GM12873 (cell line): ENCODE measurements at regions not wholly inside any gene's neighbourhood (a gene's known extent, or its start where the extent isn't known, plus 50 kb on each side); places are given as distances from the start of the nearest gene placed in this dataset.

ENCODE experiments used
- CTCF ChIP-seq: IDR thresholded peaks from 2 replicates; pipeline ENCODE4 v1.5.1; 2012; ENCODE audit warnings: low read depth, mild to moderate bottlenecking, moderate library complexity, low read length, control low read depth; ENCODE audit not compliant: insufficient read depth; ENCODE audit errors: missing control alignments

- TF ChIP-seq CTCF, result no peak
Observed at GRCh38 chr15:95459273-95459672, 871.2 kb upstream of the NR2F2 start.

- no peak for TF ChIP-seq CTCF
Observed at GRCh38 chr15:95464509-95464908, 866.0 kb upstream of the NR2F2 start.

GRCh38 chr15:95468820-95469219 lies 861.7 kb upstream of the NR2F2 start:
- no peak for TF ChIP-seq CTCF

- TF ChIP-seq CTCF, result no peak
Observed at GRCh38 chr15:95469496-95470000, 861.0 kb upstream of the NR2F2 start.

GRCh38 chr15:95470529-95470928 lies 860.0 kb upstream of the NR2F2 start:
- TF ChIP-seq CTCF, result no peak

GRCh38 chr15:95470997-95471689 lies 859.4 kb upstream of the NR2F2 start:
- no peak for TF ChIP-seq CTCF

GRCh38 chr15:95471690-95472086 lies 858.8 kb upstream of the NR2F2 start:
- TF ChIP-seq CTCF, result no peak
